ENCODE measurements at regions not wholly inside any gene's neighbourhood (a gene's known extent, or its start where the extent isn't known, plus 50 kb on each side); places are given as distances from the start of the nearest gene placed in this dataset.
"Not testable (repeated sequence)": the region's sequence is repeated elsewhere in the genome, so short reads cannot be mapped to it uniquely, and the experiment has no call there.

DNA sequence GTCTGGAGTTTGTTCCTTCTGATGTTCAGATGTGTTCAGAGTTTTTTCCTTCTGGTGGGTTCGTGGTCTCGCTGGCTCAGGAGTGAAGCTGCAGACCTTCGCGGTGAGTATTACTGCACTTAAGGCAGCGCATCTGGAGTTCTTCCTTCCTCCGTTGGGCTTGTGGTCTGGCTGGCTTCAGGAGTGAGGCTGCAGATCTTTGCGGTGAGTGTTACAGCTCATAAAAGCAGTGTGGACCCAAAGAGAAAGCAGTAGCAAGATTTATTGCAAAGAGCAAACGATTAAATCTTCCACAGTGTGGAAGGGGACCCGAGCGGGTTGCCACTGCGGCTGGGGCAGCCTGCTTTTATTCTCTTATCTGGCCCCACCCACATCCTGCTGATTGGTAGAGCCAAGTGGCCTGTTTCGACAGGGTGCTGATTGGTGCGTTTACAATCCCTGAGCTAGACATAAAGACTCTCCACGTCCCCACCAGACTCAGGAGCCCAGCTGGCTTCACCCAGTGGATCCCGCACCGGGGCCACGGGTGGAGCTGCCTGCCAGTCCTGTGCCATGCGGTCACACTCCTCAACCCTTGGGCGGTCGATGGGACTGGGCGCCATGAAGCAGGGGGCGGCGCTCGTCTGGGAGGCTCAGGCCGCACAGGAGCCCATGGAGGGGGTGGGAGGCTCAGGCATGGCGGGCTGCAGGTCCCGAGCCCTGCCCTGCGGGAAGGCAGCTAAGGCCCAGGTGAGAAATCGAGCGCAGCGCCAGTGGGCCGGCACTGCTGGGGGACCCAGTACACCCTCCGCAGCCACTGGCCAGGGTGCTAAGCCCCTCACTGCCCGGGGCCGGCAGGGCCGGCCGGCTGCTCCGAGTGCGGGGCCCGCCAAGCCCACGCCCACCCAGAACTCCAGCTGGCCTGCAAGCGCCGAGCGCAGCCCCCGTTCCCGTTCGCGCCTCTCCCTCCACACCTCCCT is 315.3 kb upstream of the SGK1 start:
- DNase-seq: not testable (repeated sequence)

DNA sequence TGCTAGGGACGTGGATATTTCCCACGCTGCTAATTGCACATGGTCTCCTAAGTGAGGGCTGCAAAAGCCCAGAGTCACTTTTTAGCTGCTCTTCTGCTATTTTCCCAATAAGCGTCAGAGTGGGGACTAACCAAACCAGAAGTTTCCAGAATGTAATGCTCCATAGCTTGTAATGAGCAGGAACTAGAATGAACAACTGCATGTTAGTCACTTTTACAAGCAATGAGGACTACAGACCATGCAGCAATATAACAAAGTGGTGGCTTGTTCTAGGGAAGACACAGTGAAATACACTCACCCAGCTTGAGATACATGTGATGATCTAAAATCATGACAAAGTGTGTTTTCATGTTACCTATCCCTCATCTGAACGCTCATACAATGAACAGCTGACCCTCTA is 314.1 kb upstream of the SGK1 start:
- no peak for DNase-seq

DNA sequence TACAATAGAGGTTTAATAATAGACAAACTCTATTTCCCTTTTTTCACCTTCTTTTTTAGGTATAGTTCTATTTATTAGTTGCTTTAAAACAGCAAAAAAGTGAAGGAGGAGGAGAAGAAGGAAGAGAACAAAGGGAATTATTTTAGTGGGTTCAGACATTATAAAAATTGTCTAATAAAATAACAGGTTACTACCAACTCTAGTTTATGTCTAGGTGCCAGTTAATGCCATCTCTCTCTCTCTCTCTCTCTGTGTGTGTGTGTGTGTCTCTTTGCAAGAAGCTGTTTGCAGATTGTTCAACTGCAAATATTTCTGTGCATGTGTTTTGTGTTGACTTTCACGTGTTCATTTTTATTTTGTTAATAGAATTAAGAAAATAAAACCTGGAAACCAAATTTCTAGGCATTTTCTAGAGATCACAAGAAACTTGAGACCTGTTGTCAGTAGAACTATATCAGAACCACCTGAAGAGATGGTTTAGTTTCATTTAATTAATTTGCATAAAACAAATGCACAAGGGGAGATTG is 313.5 kb upstream of the SGK1 start:
- DNase-seq: no peak

- no peak for DNase-seq
Measured at GRCh38 chr6:134630508-134631121, 312.7 kb upstream of the SGK1 start.

GRCh38 chr6:134628154-134628553 is 310.2 kb upstream of the SGK1 start:
- DNase-seq: no peak

- no peak for DNase-seq
Measured at GRCh38 chr6:134627707-134628106, 309.8 kb upstream of the SGK1 start.

DNA sequence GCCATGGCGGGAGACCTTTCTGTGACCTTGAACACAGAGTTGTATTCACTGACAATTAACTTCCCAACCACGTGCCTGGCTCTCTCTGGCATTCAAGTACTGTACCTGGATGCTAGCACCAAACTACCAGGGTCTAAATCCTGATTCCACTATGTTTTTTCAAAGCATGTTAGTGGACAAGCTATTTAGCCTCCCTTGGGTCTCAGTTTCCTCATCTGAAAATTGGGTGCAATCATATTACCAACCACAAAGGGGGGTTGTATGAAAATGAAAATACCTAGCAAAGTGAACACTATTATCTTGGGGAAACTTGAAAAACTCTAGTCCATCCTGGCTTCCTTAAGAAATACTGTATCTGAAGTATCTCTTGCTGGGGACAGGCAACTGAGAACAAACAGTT is 308.7 kb upstream of the SGK1 start:
- DNase-seq: no peak

DNA sequence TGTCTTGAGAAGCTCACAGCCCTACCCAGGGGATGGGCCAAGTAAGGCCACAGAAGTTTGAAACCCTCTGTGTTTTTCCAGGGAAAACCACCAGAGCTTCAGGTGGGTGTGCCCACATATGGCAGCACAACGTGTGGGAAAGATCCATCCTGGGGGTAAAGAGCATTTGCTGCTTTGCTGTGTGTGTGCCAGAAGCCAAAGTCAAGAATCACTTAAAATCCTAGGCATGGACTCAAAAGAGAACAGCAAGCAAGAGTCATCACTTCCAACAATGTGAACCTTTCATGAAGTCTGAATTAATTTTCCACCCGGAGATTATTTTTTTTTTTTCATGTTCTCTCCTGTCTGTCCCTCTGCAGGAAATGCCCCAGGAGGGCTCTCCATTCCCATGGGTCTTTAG is 308.2 kb upstream of the SGK1 start:
- DNase-seq: no peak

GRCh38 chr6:134624781-134625180 is 306.9 kb upstream of the SGK1 start:
- no peak for DNase-seq

DNA sequence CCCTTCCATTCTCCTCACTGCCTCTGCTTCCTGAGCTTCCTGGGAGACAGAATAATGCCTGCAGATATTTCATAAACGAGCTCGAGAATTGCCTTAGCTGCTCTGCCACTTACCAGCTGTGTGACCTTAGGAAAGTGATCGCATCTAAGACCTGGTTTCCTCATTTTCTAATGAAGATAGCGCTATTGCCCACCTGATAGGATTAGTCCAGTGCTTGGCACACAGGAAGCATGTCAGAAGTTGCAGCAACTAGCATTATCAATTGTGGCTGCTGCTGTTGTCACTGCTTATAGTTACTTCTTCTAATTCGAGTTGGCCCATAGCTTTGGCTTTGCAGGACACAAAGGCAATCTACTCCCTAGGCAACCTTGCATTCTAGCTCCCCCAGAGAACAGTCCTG is 305.5 kb upstream of the SGK1 start:
- DNase-seq: no peak

DNA sequence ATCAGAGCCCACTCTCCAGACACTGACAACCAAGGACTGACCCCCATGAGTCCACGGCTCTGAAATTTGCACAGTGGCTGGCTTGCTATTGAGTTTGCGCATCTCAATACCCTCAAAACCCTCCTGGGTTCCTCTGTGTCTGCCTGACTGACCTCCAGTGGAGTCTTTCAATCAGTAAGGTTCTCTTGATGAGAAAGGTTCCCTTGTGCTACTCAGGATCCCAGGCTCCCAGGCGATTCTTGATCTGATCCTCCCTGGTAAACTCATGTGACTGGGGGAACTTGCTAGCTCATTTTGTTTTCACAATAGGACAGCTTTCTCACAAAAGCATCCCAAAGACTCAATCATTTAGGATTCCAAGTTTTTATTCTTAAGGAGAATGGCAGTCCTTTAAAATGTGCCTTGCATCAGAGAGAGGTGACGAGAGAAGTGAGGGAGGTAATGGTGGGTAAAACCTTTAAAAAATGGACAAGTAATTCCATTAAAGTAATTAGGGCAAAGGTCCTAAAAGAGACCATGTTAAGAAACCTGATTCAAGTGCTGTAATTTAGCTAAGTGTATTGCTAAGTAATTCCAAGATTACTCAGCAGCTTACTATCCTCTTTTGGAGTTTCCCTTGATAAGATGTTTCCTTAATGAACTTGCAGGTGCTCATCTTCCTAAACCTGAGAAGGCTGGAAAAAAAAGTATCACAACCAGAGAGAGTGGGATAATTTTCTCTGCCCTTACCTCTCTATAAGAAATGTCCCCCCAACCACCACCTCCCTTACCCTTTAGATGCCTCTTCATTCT is 304.7 kb upstream of the SGK1 start:
- DNase-seq: no peak

- DNase-seq: no peak
Measured at GRCh38 chr6:134621858-134622257, 303.9 kb upstream of the SGK1 start.

GRCh38 chr6:134619789-134620188 is 301.9 kb upstream of the SGK1 start:
- DNase-seq: peak; percentile 36

GRCh38 chr6:134619077-134619476 is 301.2 kb upstream of the SGK1 start:
- DNase-seq: no peak

DNA sequence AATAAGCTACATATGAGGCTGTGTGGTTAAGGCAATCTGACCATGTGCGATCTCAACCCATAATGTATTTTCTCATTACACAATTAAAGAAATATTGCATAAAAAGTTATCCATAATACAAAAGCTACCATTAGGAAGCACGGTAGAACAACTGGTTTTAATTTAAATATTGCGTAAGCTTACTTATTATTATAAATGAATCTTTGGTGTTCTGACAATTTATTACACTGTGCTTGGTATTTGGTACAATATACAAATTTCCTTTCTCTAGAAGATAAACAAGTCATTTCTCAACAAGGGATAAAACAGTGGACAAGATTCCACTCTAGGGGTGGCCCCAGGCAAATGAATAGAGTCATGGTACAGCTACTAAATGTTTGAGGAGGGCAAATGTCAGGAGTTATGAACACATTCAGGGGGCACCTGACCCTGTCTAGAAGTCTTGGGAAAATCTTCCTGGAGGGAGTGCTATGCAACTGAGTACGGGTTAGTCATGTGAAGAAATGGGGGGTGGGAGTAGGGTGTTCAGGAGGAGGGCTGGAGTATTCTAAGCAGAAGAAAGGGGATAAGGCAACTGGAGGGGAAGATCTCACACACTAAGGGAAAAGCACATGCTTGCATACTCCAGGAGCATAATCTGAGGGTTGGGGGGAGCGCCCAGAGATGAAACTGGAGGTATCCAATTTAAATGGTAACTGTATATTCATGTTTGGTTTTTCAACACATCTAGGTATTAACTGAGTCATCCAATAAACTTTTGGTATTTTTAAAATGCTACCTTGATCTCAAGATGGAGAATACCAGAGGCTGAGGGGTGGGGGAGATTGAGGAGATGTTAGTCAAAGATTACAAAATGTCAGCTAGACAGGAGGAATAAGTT is 296.9 kb upstream of the SGK1 start:
- no peak for DNase-seq

GRCh38 chr6:134612128-134612527 is 294.2 kb upstream of the SGK1 start:
- DNase-seq: not testable (repeated sequence)

- no peak for DNase-seq
Measured at GRCh38 chr6:134610411-134610810, 292.5 kb upstream of the SGK1 start.

DNA sequence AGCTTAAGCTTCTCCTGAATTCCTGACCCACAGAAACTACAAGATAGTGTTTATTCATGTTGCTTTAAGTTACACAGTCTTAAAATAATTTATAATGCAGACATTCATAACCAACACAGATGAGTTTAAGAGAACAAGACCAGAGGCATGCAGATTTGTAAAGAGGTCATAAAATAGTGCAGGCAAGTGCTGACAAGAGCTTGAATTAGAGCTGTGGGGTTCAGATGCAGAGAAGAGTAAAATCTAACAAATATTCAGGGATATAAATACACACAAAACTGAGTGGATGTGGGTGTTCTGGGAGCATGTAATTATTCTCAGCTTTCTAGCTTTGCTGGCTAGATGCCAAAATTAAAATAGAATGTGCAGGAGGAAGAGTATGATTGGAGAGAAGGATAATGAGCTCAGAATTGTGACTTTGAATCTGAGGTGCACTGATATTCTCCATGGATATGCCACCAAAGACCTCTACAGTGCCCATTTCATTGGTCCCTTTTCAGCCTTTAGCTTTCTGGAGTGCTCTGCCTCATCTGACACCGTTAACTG is 291.9 kb upstream of the SGK1 start:
- DNase-seq: peak; percentile 41

GRCh38 chr6:134607411-134607810 is 289.5 kb upstream of the SGK1 start:
- DNase-seq: no peak

- DNase-seq: no peak
Measured at GRCh38 chr6:134605034-134605433, 287.1 kb upstream of the SGK1 start.

DNA sequence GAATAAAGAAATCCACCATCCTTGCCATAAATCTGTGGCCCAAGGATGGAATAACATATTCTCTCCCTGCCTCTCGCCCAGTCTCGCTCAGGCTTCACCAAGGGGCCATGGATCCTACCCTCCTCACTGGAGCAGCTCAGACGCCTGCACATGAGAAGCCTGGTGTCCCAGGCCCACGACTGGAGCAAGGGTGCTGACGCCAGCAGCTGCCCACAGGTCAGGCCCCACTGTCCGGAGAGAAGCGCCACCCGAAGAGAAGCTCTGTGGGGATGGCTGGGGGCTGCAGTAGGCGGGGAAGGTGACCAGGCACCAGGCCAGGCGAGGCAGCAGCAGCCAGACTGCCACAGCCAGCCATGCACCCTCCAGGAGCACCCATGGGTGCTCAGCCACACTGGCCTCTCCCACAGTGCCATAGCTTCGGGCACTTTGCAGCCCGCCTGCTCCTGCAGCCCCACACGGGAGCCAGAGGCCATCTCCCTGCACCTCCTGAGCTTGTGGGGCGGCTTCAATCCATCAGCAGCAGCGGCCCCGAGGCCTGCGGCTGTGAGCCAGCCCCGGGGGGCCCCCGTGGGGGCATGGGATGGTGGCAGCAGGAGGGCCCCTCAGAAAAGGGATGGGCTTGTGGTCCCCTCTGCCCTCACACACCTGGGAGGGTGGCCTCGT is 286.2 kb upstream of the SGK1 start:
- DNase-seq: no peak
